ENCODE measurements at regions not wholly inside any gene's neighbourhood (a gene's known extent, or its start where the extent isn't known, plus 50 kb on each side); places are given as distances from the start of the nearest gene placed in this dataset.

DNA sequence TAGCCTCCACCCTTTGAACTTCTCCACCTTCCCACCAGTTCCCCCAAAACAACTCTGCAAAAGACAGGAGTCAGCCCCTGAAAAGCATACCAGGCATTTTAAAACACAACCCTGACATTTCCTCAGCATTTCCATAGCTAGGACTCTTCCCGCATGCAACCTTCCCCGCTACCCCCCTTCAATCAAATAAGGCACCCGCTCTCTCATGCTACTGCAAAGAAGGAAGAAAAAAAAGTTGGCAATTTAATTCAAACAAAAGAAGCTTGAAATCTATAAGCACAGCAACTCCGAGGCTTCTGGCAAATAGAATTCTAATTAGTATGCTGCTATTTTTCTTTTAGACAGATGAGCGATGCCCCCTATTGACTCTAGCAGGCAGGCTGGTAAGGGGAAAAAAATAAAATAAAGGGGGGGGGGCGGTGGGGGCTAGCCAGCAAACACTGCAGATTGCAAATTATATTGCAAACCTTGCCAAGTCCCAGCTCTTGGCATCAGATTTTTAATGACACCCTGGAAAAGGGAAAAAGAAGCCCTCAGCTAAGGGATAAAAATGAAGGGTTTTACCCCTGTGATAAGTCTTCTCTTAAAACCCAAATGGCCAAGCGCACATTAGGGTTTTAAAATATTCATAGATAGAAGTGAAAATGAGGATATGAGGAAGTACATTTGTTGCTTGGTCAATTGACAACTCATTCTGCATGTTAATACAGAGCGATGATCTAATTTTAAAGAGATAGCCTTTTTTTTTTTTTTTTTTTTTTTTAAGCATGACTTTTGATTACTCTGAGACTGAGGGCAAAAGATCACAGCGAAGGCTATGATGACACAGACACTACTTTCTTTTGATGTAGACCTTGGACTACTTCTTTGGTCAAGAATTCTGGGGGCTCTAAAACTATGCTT lies 255.2 kb downstream of the NR2F2 start:
- DNase-seq (ENCODE audit: low read depth in 2 of 2): peak; percentile 15 to 41
- H2AFZ ChIP-seq (ENCODE audit: low read length): no peak overlapping the region
- no peaks in the 10 kb centered on the region for H3K79me2 ChIP-seq (ENCODE audit: control insufficient read depth, insufficient read depth, low read length)
- no peaks in the 10 kb centered on the region for H3K27me3 ChIP-seq (ENCODE audit: control insufficient read depth, insufficient read depth, low read length)
- peak; percentile 33 for TF ChIP-seq CTCF (conservative IDR thresholded peaks at IDR 0.05 in 1 of 2, IDR thresholded peaks at IDR 0.05 in 1 of 2; ENCODE audit: low read depth in 1 of 2, low read length in 2 of 2)
- no peak for TF ChIP-seq EZH2 (IDR thresholded peaks at IDR 0.05; ENCODE audit: low read length, missing control alignments)
- H3K9me3 ChIP-seq (ENCODE audit: control insufficient read depth, insufficient read depth, low read depth, low read length): no peaks in the 10 kb centered on the region
- no peaks in the 10 kb centered on the region for H3K36me3 ChIP-seq (ENCODE audit: control insufficient read depth, insufficient read depth, low read length)
- H4K20me1 ChIP-seq (ENCODE audit: control insufficient read depth, extremely low read depth, insufficient read depth, low read length): no peaks in the 10 kb centered on the region
- no peak overlapping the region for H3K4me3 ChIP-seq (replicated peaks in 1 of 4; ENCODE audit: control extremely low read depth in 1 of 4, insufficient read depth in 1 of 4, low read depth in 3 of 4, low read length in 4 of 4)
- no peak overlapping the region for H3K27ac ChIP-seq (ENCODE audit: insufficient read depth, low read length)
- H3K4me2 ChIP-seq (ENCODE audit: extremely low read depth, insufficient read depth, low read length): no peak overlapping the region
- H3K9ac ChIP-seq (ENCODE audit: insufficient read depth, low read length): no peak overlapping the region
- no peaks in the 10 kb centered on the region for H3K4me1 ChIP-seq (ENCODE audit: control insufficient read depth, extremely low read depth, insufficient read depth, low read length)

- no peak for DNase-seq (ENCODE audit: low read depth in 2 of 2)
- H3K9me3 ChIP-seq (ENCODE audit: control insufficient read depth, insufficient read depth, low read depth, low read length): no peaks in the 10 kb centered on the region
Measured at GRCh38 chr15:96586901-96587300, 256.4 kb downstream of the NR2F2 start.

DNA sequence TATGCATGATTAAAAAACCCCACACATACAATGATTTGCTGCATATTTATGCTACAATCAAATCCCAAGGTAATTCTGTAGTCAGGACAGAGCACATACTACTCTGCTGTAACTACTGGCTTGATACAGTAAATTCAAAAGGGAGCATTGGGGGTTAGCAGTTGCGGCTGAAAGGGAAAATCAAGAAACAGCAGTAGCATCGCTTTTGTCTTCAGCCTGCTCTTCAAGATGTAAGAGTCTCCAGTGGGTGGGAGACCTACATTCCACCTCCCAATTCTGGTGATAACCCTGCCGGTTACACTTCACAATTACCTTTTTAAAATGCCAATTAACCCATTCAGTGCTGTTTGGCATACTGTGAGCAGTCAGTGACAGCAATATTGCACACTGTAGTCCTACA lies 259.4 kb downstream of the NR2F2 start:
- Histone ChIP-seq H3K79me2 (ENCODE audit: control insufficient read depth, insufficient read depth, low read length) (no peaks in the 10 kb centered on the region), H3K27ac (ENCODE audit: insufficient read depth, low read length) (no peak overlapping the region), H3K4me1 (ENCODE audit: control insufficient read depth, extremely low read depth, insufficient read depth, low read length) (no peaks in the 10 kb centered on the region), H3K4me2 (ENCODE audit: extremely low read depth, insufficient read depth, low read length) (no peak overlapping the region), H3K36me3 (ENCODE audit: control insufficient read depth, insufficient read depth, low read length) (no peaks in the 10 kb centered on the region), H4K20me1 (ENCODE audit: control insufficient read depth, extremely low read depth, insufficient read depth, low read length) (no peaks in the 10 kb centered on the region), H2AFZ (ENCODE audit: low read length) (no peak overlapping the region), H3K27me3 (ENCODE audit: control insufficient read depth, insufficient read depth, low read length) (no peaks in the 10 kb centered on the region), H3K9me3 (ENCODE audit: control insufficient read depth, insufficient read depth, low read depth, low read length) (no peaks in the 10 kb centered on the region), H3K4me3 (replicated peaks in 1 of 4; ENCODE audit: control extremely low read depth in 1 of 4, insufficient read depth in 1 of 4, low read depth in 3 of 4, low read length in 4 of 4) (no peak overlapping the region), H3K9ac (ENCODE audit: insufficient read depth, low read length) (no peak overlapping the region)
- DNase-seq (ENCODE audit: low read depth in 2 of 2): no peak
- TF ChIP-seq CTCF (conservative IDR thresholded peaks at IDR 0.05 in 1 of 2, IDR thresholded peaks at IDR 0.05 in 1 of 2; ENCODE audit: low read depth in 1 of 2, low read length in 2 of 2) (no peak), EZH2 (IDR thresholded peaks at IDR 0.05; ENCODE audit: low read length, missing control alignments) (no peak)

More at GRCh38 chr15:96586901-96587300, 256.4 kb downstream of the NR2F2 start:
- TF ChIP-seq CTCF (conservative IDR thresholded peaks at IDR 0.05 in 1 of 2, IDR thresholded peaks at IDR 0.05 in 1 of 2; ENCODE audit: low read depth in 1 of 2, low read length in 2 of 2): no peak
- no peak for TF ChIP-seq EZH2 (IDR thresholded peaks at IDR 0.05; ENCODE audit: low read length, missing control alignments)
- Histone ChIP-seq H3K27ac (ENCODE audit: insufficient read depth, low read length) (no peak overlapping the region), H3K36me3 (ENCODE audit: control insufficient read depth, insufficient read depth, low read length) (no peaks in the 10 kb centered on the region), H3K9ac (ENCODE audit: insufficient read depth, low read length) (no peak overlapping the region), H3K4me2 (ENCODE audit: extremely low read depth, insufficient read depth, low read length) (no peak overlapping the region), H3K4me3 (replicated peaks in 1 of 4; ENCODE audit: control extremely low read depth in 1 of 4, insufficient read depth in 1 of 4, low read depth in 3 of 4, low read length in 4 of 4) (no peak overlapping the region), H2AFZ (ENCODE audit: low read length) (no peak overlapping the region), H3K4me1 (ENCODE audit: control insufficient read depth, extremely low read depth, insufficient read depth, low read length) (no peaks in the 10 kb centered on the region), H3K79me2 (ENCODE audit: control insufficient read depth, insufficient read depth, low read length) (no peaks in the 10 kb centered on the region), H4K20me1 (ENCODE audit: control insufficient read depth, extremely low read depth, insufficient read depth, low read length) (no peaks in the 10 kb centered on the region), H3K27me3 (ENCODE audit: control insufficient read depth, insufficient read depth, low read length) (no peaks in the 10 kb centered on the region)

Data from fibroblast of lung (primary cell).